Psoas muscle (tissue), 7 donors: ENCODE measurements at regions not wholly inside any gene's neighbourhood (a gene's known extent, or its start where the extent isn't known, plus 50 kb on each side); places are given as distances from the start of the nearest gene placed in this dataset.
A peak's percentile ranks its signal among the peaks of the same experiment; 100 is the strongest.

ENCODE experiments used
- ATAC-seq, 4 donors: fragments of 200-7000 bp; cut with Tn5 transposase; one replicate each; pipeline ENCODE4 v1.9.1; 2020; ENCODE audit warnings: moderate library complexity in 3 of 4, mild to moderate bottlenecking in 2 of 4
- DNase-seq, 2 donors: peaks; one replicate each; pipeline ENCODE4 v3.0.0-alpha.2; 2020
- H3K27ac ChIP-seq: fragments of 200-600 bp; one replicate; pipeline ENCODE4 v1.8.0; 2022
- H3K27me3 ChIP-seq, 3 donors: fragments of 200-600 bp in 1 of 3; one replicate each; pipeline versions ENCODE4 v1.6.1 to v1.8.0; 2013 to 2022; ENCODE audit warnings: low read length in 2 of 3, mild to moderate bottlenecking in 2 of 3, moderate library complexity in 1 of 3; ENCODE audit not compliant: insufficient read depth in 3 of 3
- H3K36me3 ChIP-seq, 2 donors: fragments of 200-600 bp in 1 of 2; one replicate each; pipeline versions ENCODE4 v1.6.1 to v1.8.0; 2013 to 2022; ENCODE audit warnings: low read depth in 1 of 2, mild to moderate bottlenecking in 1 of 2, moderate library complexity in 1 of 2; ENCODE audit not compliant: insufficient read depth in 1 of 2
- H3K4me1 ChIP-seq: fragments of 200-600 bp; one replicate; pipeline ENCODE4 v1.8.0; 2022
- H3K4me3 ChIP-seq: fragments of 200-600 bp; one replicate; pipeline ENCODE4 v1.8.0; 2022; ENCODE audit warnings: mild to moderate bottlenecking
- H3K9me3 ChIP-seq: fragments of 200-600 bp; one replicate; pipeline ENCODE4 v1.8.0; 2022
- WGBS, 3 donors: extraction: QIAGEN DNeasy Blood & Tissue Kit; methylation state at CpG; one replicate each; pipeline versions ENCODE4 v1.1.6 to v1.1.7; 2013; 5-methylcytosine and 5-hydroxymethylcytosine counted together
- intact Hi-C, 2 donors: fragments of 100-400 bp; cut with DNase I; formaldehyde crosslinking; loops; one replicate each; pipeline versions ENCODE4 v1.11.0 to v1.14.2; 2022
- TF ChIP-seq, protein P1 (sequence below): fragments of 200-600 bp; IDR thresholded peaks from one replicate; pipeline ENCODE4 v1.8.0; 2022; ENCODE audit warnings: antibody characterized with exemption
- donor health status: healthy with polysubstance abuse.
- donor health status: DM: no; HTN: no; CAD: no; lungs with moderate emphysema.
- donor health status: Bipolar disorder and iron deficiency.
- donor health status: healthy.
- donor health status: DM: yes; HTN: yes; CAD: no.
- donor health status: DM: no; HTN: no; CAD: no.
- donor health status: DM: yes; HTN: yes; CAD: no.

DNA sequence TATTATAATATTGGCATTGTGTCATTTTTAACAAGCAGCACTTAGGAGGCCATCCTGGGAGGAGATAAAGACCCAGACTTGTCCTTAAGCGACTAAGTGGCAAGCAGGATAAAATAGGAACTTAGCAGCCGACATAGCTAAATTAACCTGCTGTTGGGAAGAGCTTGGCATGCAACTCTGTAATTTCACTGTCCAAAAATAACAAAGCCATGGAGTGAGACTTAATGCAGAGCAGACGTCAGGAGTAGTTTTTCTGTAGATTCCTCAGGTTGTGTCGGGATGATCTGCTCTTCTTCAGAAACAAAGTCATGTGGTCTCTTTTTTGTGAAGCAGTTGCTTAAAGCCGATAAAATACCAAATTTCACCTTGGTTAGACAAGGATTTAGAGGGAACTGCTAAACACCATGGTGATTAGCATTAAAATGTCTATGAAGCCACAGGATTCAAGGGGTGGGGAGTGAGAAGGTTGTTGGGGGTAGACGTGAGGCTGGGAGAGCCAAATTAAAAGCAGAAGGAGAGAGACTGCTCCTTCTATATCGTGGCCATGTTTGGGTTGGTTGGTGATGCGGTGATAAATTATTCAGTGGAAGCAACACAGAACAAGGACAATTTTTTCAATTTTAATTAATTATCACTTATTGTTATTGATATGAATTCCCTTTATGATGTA, 303.0 kb downstream of the CSNK1G3 start:
- peak in 1 of 4 donors; percentile 21 for ATAC-seq
- Histone ChIP-seq H3K9me3 (no peaks in the 10 kb centered on the region), H3K36me3 (no peaks in the 10 kb centered on the region), H3K27ac (peak overlapping the region; percentile 54), H3K4me3 (no peak overlapping the region), H3K4me1 (peaks cover 31% of the 10 kb centered on the region), H3K27me3 (no peaks in the 10 kb centered on the region)
- intact Hi-C loops, result no loop called here
- 47 to 57% (median 48%) methylated on average over 8 of the region's 8 CpGs for WGBS, 3 donors
- TF ChIP-seq, protein P1, sequence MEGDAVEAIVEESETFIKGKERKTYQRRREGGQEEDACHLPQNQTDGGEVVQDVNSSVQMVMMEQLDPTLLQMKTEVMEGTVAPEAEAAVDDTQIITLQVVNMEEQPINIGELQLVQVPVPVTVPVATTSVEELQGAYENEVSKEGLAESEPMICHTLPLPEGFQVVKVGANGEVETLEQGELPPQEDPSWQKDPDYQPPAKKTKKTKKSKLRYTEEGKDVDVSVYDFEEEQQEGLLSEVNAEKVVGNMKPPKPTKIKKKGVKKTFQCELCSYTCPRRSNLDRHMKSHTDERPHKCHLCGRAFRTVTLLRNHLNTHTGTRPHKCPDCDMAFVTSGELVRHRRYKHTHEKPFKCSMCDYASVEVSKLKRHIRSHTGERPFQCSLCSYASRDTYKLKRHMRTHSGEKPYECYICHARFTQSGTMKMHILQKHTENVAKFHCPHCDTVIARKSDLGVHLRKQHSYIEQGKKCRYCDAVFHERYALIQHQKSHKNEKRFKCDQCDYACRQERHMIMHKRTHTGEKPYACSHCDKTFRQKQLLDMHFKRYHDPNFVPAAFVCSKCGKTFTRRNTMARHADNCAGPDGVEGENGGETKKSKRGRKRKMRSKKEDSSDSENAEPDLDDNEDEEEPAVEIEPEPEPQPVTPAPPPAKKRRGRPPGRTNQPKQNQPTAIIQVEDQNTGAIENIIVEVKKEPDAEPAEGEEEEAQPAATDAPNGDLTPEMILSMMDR, result no peak
- no peak for DNase-seq

DNA sequence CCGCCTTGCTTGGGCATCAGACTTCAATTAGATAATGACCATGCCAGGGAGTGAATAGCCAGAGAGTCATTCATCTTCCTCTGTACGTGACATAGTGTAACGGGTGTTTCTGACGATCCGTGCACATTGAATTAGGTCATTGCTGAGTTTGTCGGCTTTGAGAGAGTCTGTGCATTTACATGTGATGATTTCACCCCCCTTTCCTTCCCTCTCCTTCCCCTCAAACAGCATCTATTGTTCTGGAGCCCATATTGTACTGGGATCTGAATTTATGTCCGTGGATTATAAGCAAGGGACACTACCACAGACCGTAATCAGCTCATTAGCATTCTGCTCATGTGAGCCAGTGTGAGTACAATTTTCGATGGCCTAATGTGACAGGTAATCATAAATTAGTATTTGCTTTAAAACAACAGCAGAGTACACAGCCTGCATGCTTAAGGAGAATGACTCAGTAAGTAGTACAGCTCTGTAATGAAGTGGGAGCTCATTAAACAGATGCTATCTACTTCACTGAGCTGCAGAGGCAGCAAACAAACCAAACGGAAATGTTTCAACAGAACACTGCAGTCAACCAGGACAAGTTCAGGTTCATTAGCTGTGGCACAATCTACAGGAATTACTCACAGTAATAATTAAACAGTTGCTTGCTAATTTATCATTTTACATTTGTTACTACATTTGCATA, 302.1 kb downstream of the CSNK1G3 start:
- H3K4me1 ChIP-seq, result peaks cover 40% of the 10 kb centered on the region
- ATAC-seq (peak in 3 of 4 donors; percentile 69 to 80 (median 71)), DNase-seq (no peak)
- H3K36me3 ChIP-seq, result no peaks in the 10 kb centered on the region
- TF ChIP-seq, protein P1, result no peak
- 32 to 52% (median 38%) methylated on average over 10 of the region's 10 CpGs for WGBS, 3 donors
- H3K27me3 ChIP-seq, result no peaks in the 10 kb centered on the region
- H3K4me3 ChIP-seq, result no peak overlapping the region
- H3K27ac ChIP-seq, result peak overlapping the region; percentile 54
- intact Hi-C loops, result no loop called here
- no peaks in the 10 kb centered on the region for H3K9me3 ChIP-seq

DNA sequence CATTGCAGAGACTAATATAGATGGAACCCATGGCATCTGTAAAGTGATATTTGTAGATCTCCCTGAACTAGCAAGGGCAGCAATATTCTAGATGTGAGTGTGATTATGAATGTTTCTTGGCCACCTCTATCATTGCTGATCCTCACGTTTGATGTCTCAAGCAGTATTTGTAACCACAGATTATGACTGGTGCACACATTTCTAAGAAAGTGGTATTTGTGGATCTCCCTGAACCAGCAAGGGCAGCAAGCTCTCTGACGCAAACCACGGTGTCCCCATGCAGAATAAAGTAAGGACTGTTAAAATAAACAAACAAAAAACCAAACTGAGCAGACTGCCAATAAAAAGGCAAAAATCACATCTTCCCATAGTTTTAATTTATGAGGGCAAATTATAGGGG, 301.3 kb downstream of the CSNK1G3 start:
- no peaks in the 10 kb centered on the region for H3K9me3 ChIP-seq
- DNase-seq, result no peak
- H3K27me3 ChIP-seq, result no peaks in the 10 kb centered on the region
- no peak overlapping the region for H3K27ac ChIP-seq
- no peak for ATAC-seq
- 51 to 83% (median 60%) methylated on average over 3 of the region's 3 CpGs for WGBS, 3 donors
- peaks cover 48% of the 10 kb centered on the region for H3K4me1 ChIP-seq
- H3K4me3 ChIP-seq, result no peak overlapping the region
- intact Hi-C loops, result no loop called here
- TF ChIP-seq, protein P1, result no peak
- no peaks in the 10 kb centered on the region for H3K36me3 ChIP-seq

DNA sequence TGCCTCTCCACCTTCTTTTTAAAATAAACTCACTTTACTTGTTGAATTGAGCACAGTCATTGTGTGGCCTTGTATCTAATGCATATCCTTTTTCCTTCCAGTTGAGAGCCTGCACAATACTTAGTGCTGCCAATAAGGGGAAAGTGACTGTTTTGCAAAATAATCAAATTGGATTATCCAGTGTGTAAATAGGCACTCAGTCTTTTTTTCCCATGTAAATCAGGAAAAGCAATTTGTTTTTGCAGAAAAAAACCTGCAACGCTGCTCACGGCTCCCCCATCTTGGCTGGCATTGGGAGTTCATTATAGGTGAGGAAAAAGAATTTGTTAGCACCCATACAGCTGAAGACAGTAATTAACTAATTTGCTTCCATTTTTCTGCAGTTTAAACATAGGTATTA, 299.9 kb downstream of the CSNK1G3 start:
- DNase-seq (no peak), ATAC-seq (no peak)
- WGBS, 3 donors, result 80 to 92% (median 88%) methylated on average over 2 of the region's 2 CpGs
- TF ChIP-seq, protein P1, result no peak
- no peaks in the 10 kb centered on the region for H3K27me3 ChIP-seq
- no peaks in the 10 kb centered on the region for H3K9me3 ChIP-seq
- H3K4me1 ChIP-seq, result peaks cover 61% of the 10 kb centered on the region
- no peak overlapping the region for H3K27ac ChIP-seq
- no peaks in the 10 kb centered on the region for H3K36me3 ChIP-seq
- no peak overlapping the region for H3K4me3 ChIP-seq
- intact Hi-C loops, result no loop called here
